ENCODE measurements at regions not wholly inside any gene's neighbourhood (a gene's known extent, or its start where the extent isn't known, plus 50 kb on each side); places are given as distances from the start of the nearest gene placed in this dataset.
"Not testable (repeated sequence)": the region's sequence is repeated elsewhere in the genome, so short reads cannot be mapped to it uniquely, and the experiment has no call there.

GRCh38 chr1:182003953-182004586, 57.4 kb downstream of the ZNF648 start:
- DNase-seq: no peak

DNA sequence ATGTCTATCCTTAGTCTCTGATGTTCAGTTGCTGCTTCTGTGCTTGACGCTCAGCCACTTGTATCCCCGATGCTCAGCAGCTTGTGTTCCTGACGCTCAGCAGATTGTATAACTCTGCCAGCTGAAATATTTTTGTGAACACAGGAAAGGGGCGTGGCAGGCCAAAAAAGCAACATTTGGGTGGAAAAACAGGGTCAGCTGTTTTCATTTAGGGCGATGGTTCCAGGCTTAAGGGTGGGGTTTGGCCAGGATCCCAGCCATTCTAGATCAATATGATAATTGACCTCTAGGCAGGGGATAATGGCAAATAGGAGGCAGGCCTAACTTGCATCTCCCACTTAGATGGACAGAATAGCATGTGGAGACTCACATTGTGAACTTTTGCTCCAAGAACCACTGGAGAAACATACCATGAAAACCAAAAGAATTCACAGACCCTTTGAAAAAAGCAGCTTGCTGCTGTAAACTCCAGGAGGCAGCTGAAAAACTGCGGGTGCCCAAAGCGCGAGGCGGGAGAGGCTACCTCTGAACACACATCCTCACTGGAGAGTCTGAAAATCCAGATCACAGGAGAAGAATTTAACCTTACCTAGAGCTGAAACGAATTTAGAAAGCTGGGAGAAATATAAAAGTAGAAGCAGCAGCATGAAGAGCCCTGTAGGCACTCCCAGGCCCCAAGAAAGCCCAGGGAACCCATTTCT, 58.3 kb downstream of the ZNF648 start:
- DNase-seq: no peak

- no peak for DNase-seq
Measured at GRCh38 chr1:182002570-182002969, 58.9 kb downstream of the ZNF648 start.

- DNase-seq: no peak
Measured at GRCh38 chr1:181998858-181999257, 62.7 kb downstream of the ZNF648 start.

DNA sequence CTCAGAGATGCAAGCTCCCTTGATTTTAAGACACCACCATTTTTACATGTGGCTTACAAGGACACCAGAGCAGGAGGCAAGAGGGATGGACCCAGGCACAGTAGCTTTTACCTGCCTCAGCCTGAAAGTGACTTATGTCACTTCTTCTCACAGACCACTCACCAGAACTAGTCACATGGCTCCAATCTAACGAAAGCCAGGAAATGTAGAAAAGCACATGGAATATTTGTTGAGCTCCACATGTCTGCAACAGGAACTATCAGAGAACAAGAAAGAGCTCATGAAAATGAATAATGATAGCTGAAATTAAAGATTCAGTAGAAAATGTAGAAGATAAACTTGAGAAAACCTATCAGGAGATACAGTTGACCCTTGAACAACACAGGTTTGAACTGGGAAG, 69.4 kb downstream of the ZNF648 start:
- no peak for DNase-seq

DNA sequence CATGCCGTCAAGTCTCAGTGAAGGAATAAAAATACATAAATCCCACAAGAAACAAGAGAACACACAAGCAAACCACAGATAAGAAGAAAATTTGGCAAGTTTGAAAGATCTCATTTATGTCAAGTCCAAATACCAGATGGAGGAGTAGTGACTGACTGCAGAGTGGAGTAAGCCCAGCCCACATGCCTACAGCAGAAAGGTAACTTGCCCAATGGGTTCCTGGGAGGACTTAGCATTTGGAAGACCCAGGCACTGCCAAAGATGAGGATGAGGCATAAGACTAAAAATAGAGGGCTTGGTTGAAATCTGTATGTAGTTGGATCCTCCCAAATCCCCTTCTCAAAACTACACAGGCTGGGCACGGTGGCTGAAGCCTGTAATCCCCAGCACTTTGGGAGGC, 70.8 kb downstream of the ZNF648 start:
- DNase-seq: no peak

- no peak for DNase-seq
Measured at GRCh38 chr1:181989261-181989920, 72.1 kb downstream of the ZNF648 start.

GRCh38 chr1:181987996-181988395, 73.5 kb downstream of the ZNF648 start:
- no peak for DNase-seq

GRCh38 chr1:181987334-181987895, 74.1 kb downstream of the ZNF648 start:
- DNase-seq: no peak

- no peak for DNase-seq
Measured at GRCh38 chr1:181986907-181987305, 74.6 kb downstream of the ZNF648 start.

DNA sequence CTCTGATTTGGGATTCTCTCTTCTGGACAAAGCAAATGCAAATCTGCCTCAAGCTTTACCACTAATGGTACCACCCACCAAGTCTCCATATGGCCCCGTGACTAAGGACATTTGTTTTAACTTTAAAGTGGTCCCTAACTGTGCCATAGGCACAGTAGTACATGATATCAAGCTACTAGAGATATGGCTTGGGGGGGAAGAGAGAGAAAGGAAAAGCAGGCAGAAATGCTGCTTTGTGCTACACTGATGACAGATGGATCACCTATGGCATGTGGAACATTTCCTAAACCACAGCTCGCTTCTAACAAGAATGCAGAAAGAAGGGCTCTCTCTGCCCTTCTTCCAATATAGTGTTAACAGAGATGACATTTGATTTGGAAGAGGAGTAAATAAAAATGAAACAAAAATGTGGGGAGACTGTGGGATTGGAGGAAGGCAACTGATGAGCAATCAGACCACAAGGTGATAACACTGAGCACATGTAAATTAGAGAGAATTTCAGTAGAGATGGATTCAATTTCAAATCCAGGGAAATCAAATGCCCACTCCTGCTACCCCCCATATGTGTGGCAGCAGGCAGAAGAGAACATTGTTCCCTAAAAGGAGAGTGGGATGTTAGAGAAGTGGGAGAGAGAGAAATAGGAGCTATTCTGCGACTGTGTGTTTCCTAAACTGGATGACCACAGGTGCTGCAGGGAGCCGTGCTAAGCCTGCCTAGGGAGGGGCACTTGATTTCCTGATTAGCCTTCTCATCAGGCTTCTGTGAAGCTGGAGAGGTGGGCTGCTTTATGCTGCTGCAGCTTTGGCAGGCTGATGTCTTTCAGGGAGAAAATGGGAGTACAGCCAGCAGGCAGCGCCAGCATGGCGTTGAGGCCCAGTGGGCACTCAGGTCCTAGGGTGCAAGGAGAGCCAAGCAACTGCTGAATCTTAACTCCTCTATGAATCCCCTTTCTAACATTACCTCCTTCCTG, 75.3 kb downstream of the ZNF648 start:
- DNase-seq: no peak

GRCh38 chr1:181985281-181985680, 76.2 kb downstream of the ZNF648 start:
- no peak for DNase-seq

DNA sequence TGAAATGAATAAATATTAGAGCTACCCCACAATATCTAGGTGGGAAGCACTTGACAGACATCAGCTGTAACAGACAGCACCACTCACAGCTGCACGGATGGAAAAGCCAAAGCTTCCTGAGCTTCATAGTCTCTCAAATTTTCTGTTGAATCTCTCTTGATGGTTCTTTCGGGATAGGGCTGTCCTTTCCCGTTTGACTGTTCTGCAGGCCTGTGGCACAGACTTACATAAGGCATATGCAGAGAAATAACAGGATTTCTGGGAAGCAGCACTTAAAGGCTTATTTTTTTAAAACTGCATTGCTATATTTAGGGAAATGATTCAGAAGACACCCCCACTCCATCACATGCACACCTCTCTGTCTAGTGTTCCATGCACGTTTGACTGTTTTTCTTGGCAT, 77.5 kb downstream of the ZNF648 start:
- DNase-seq: no peak

DNA sequence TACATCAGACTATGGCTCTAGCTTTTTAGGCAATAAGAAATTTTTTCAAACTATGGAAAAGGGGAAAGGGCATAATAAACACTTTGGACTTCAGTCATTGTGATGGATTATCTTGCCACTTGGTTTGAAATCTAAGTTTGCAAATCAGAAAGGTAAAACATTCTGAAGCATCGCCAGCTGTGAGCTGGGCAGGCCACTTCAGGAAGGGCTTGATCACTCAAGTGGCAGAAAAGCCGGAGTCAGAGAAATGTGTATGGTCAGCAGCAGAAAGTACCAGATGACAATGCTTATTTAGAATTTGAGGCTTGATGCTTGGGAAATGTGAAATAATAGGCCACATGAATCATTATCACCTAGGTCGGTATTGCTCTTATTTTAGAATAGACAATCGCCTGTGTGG, 79.7 kb downstream of the ZNF648 start:
- no peak for DNase-seq

GRCh38 chr1:181972256-181972655, 89.3 kb downstream of the ZNF648 start:
- no peak for DNase-seq

DNA sequence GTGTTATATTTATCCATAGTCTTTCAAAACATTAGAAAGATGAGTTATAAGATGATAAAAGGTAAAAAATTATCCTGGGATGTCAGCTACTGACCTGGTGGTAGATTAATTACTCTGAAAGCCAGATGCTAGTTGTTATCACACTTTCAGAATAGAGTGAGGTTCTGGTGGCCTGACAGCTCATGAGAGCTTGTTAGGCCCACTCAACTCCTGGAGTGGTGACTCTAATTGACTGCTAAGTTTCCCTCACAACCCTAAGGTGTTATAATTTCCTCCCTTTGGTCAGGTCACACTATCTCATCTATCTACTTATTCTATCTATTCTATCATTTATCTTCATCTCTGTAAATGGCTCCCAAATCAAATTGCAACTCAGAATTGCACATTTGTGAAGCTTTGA, 90.1 kb downstream of the ZNF648 start:
- no peak for DNase-seq

GRCh38 chr1:181969902-181970301, 91.6 kb downstream of the ZNF648 start:
- DNase-seq: no peak

DNA sequence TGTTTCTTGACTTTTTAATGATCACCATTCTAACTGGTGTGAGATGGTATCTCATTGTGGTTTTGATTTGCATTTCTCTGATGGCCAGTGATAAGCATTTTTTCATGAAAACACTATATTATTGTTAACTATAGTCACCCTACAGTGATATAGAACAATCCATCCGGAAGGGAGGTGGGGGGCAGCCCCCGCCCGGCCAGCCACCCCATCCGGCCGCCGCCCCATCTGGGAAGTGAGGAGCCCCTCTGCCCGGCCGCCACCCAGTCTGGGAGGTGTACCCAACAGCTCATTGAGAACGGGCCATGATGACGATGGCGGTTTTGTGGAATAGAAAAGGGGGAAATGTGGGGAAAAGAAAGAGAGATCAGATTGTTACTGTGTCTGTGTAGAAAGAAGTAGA, 106.8 kb downstream of the ZNF648 start:
- DNase-seq: not testable (repeated sequence)

DNA sequence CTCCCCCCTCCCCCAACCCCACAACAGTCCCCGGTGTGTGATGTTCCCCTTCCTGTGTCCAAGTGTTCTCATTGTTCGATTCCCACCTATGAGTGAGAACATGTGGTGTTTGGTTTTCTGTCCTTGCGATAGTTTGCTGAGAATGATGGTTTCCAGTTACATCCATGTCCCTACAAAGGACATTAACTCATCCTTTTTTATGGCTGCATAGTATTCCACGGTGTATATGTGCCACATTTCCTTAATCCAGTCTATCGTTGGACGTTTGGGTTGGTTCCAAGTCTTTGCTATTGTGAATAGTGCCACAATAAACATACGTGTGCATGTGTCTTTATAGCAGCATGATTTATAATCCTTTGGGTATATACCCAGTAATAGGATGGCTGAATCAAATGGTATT, 107.3 kb downstream of the ZNF648 start:
- not testable (repeated sequence) for DNase-seq

DNA sequence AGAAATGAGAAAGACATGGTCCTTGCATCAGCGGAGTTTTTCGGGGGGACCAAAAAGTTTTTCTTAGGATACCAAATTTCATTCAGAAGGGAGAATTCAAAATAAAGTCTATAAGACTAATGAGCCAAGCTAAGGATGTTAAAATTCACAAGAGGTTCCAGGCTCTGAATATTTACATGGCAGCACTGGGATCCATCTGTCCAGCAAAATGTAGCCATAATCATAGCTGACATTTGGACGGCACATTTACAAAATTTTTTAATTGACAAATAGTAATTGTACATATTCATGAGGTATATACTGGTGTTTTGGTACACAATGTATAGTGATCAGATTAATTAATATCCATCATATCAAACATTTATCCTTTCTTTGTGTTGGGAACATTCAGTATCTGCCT, 107.9 kb downstream of the ZNF648 start:
- no peak for DNase-seq

DNA sequence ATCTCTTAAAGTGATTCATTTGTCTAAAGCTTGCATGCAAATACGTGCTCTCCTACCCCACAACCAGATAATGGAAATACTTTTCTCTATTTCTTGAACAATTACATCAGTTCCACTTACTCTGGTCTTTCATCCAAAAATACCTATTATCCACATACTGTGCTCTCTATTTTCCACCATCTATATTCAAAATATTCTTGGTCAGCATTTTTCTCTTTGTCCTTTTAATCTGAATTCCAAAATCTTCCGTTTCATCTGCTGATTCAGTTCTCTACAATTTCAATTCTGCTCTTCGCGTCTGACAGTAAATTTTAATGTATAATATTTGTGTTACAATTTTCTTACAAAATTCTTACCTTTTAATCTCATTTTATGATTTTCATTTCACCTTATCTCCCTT, 110.3 kb downstream of the ZNF648 start:
- DNase-seq: no peak

DNA sequence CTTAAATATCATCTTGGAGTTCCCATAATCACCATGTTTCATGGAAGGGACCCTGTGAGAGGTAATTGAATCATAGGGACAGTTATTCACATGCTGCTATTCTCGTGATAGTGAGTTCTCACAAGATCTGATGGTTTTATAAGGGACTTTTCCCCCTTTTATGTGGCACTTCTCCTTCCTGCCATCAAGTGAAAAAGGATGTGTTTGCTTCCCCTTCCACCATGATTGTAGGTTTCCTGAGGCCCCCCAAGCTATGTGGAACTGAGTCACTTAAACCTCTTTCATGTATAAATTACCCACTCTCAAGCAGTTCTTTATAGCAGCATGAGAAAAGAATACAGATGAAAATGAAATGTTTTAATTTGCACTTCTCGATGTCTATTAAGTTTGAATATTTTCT, 112.0 kb downstream of the ZNF648 start:
- no peak for DNase-seq

- no peak for DNase-seq
Measured at GRCh38 chr1:181948372-181948771, 113.1 kb downstream of the ZNF648 start.
